Fibroblast of lung (primary cell): ENCODE measurements at regions not wholly inside any gene's neighbourhood (a gene's known extent, or its start where the extent isn't known, plus 50 kb on each side); places are given as distances from the start of the nearest gene placed in this dataset.

Source experiments
- DNase-seq, 2 donors: peaks; one replicate each; pipeline versions ENCODE4 v3.0.0 to v3.0.0-alpha.2; 2010; ENCODE audit warnings: low read depth in 2 of 2
- H2AFZ ChIP-seq: 2 replicates; pipeline ENCODE4 v1.5.1; 2012; ENCODE audit warnings: low read length, control low read depth, inconsistent platforms
- H3K27ac ChIP-seq: 2 replicates; pipeline ENCODE4 v1.5.1; 2011; ENCODE audit warnings: low read length, control low read depth; ENCODE audit not compliant: insufficient read depth
- H3K27me3 ChIP-seq: 2 replicates; pipeline ENCODE4 v1.5.1; 2011; ENCODE audit warnings: mild to moderate bottlenecking, low read length; ENCODE audit not compliant: control insufficient read depth, insufficient read depth
- H3K36me3 ChIP-seq: 2 replicates; pipeline ENCODE4 v1.5.1; 2011; ENCODE audit warnings: low read length; ENCODE audit not compliant: control insufficient read depth, insufficient read depth
- H3K4me1 ChIP-seq: 2 replicates; pipeline ENCODE4 v1.5.1; 2011; ENCODE audit warnings: low read length; ENCODE audit not compliant: control insufficient read depth, insufficient read depth; ENCODE audit errors: extremely low read depth
- H3K4me2 ChIP-seq: 2 replicates; pipeline ENCODE4 v1.5.1; 2011; ENCODE audit warnings: low read length, control low read depth; ENCODE audit not compliant: insufficient read depth; ENCODE audit errors: extremely low read depth
- H3K4me3 ChIP-seq, 4 experiments: fragments of 200-600 bp in 1 of 4; sonication (generic) in 1 of 4; replicated peaks in 1 of 4; 2 replicates each; pipeline ENCODE4 v1.5.1; 2011 to 2016; ENCODE audit warnings: low read length in 4 of 4, low read depth in 3 of 4, mild to moderate bottlenecking in 3 of 4, control low read depth in 2 of 4, inconsistent platforms in 1 of 4, mixed read lengths in 1 of 4; ENCODE audit not compliant: insufficient read depth in 1 of 4; ENCODE audit errors: control extremely low read depth in 1 of 4
- H3K79me2 ChIP-seq: 2 replicates; pipeline ENCODE4 v1.5.1; 2012; ENCODE audit warnings: mild to moderate bottlenecking, low read length, inconsistent platforms; ENCODE audit not compliant: control insufficient read depth, insufficient read depth
- H3K9ac ChIP-seq: 2 replicates; pipeline ENCODE4 v1.5.1; 2011; ENCODE audit warnings: mild to moderate bottlenecking, low read length, control low read depth; ENCODE audit not compliant: insufficient read depth
- H3K9me3 ChIP-seq: 2 replicates; pipeline ENCODE4 v1.5.1; 2012; ENCODE audit warnings: low read depth, low read length; ENCODE audit not compliant: control insufficient read depth, insufficient read depth
- H4K20me1 ChIP-seq: 2 replicates; pipeline ENCODE4 v1.5.1; 2011; ENCODE audit warnings: low read length; ENCODE audit not compliant: control insufficient read depth, insufficient read depth; ENCODE audit errors: extremely low read depth
- EZH2 ChIP-seq: IDR thresholded peaks from 2 replicates; pipeline ENCODE4 v1.5.1; 2012; ENCODE audit warnings: low read length, control low read depth, mild to moderate bottlenecking; ENCODE audit errors: missing control alignments
- TF ChIP-seq, protein P1 (sequence below), 2 donors: IDR thresholded peaks in 1 of 2; conservative IDR thresholded peaks in 1 of 2; 1 replicate in 1 of 2; 2 replicates in 1 of 2; pipeline ENCODE4 v1.5.1; 2011 to 2012; ENCODE audit warnings: low read length in 2 of 2, control low read depth in 1 of 2, inconsistent platforms in 1 of 2, low read depth in 1 of 2, mild to moderate bottlenecking in 1 of 2

DNA sequence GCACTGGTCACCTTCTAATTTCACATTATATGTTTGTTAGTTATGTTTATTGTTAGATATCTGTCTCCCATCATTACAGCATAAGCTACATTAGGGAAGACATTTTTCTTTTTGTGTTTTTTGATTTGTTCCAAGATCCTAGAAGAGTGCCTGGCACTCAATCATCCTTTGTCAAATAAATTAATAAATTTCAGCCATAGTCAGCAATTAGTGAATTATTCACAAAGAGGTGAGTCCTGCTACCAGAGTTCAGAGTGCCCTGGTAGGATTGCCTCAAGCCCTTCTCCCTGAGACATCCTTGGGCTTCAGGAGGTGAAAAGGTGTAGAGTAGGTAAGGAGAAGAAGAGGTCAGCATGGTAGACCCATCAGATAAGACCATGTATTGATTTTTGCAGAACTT, 186.2 kb upstream of the CTAGE1 start:
- no peaks in the 10 kb centered on the region for H3K36me3 ChIP-seq
- no peak for DNase-seq
- no peaks in the 10 kb centered on the region for H3K9me3 ChIP-seq
- no peak overlapping the region for H3K27ac ChIP-seq
- no peaks in the 10 kb centered on the region for H4K20me1 ChIP-seq
- no peak overlapping the region for H2AFZ ChIP-seq
- TF ChIP-seq EZH2: no peak
- TF ChIP-seq, protein P1, sequence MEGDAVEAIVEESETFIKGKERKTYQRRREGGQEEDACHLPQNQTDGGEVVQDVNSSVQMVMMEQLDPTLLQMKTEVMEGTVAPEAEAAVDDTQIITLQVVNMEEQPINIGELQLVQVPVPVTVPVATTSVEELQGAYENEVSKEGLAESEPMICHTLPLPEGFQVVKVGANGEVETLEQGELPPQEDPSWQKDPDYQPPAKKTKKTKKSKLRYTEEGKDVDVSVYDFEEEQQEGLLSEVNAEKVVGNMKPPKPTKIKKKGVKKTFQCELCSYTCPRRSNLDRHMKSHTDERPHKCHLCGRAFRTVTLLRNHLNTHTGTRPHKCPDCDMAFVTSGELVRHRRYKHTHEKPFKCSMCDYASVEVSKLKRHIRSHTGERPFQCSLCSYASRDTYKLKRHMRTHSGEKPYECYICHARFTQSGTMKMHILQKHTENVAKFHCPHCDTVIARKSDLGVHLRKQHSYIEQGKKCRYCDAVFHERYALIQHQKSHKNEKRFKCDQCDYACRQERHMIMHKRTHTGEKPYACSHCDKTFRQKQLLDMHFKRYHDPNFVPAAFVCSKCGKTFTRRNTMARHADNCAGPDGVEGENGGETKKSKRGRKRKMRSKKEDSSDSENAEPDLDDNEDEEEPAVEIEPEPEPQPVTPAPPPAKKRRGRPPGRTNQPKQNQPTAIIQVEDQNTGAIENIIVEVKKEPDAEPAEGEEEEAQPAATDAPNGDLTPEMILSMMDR (conservative IDR thresholded peaks at IDR 0.05 in 1 of 2, IDR thresholded peaks at IDR 0.05 in 1 of 2; ENCODE audit: low read depth in 1 of 2, low read length in 2 of 2): no peak
- H3K4me2 ChIP-seq: no peak overlapping the region
- H3K4me3 ChIP-seq: no peak overlapping the region
- no peak overlapping the region for H3K9ac ChIP-seq
- peaks cover 5% of the 10 kb centered on the region for H3K27me3 ChIP-seq
- no peaks in the 10 kb centered on the region for H3K79me2 ChIP-seq
- no peaks in the 10 kb centered on the region for H3K4me1 ChIP-seq

DNA sequence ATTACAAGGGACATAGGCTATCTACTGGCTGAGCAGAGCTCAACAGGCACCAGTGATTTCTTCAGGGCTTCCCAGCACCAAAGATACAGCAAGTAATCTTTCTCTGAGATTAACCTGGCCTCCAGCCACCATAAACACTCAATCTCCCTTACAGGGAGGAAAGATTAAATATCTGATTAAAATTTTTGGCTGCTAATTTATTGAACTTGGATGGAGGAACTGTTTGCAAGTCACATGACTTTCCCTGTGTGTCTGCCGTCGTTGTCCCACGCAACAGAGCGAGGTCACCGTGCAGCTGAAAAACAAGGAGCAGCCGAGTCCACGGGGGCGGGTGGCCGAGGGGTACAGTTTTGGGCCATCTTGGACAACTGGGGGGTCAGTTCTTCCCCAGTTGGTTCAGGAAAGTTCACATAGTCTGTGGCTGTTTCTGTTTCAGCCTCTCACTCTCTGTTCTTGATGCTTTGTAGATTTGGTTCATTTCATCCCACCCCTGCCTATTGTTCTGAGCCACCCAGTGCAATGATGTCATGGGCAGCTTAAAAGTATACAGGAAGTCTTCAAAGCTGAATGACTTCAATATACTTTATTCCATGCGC, 186.8 kb upstream of the CTAGE1 start:
- Histone ChIP-seq H2AFZ (no peak overlapping the region), H3K79me2 (no peaks in the 10 kb centered on the region), H3K27me3 (peaks cover 2% of the 10 kb centered on the region), H4K20me1 (no peaks in the 10 kb centered on the region), H3K9ac (no peak overlapping the region), H3K36me3 (no peaks in the 10 kb centered on the region), H3K9me3 (no peaks in the 10 kb centered on the region), H3K4me1 (no peaks in the 10 kb centered on the region), H3K27ac (no peak overlapping the region), H3K4me3 (no peak overlapping the region), H3K4me2 (no peak overlapping the region)
- DNase-seq: peak; percentile 19 to 86
- TF ChIP-seq, protein P1 (conservative IDR thresholded peaks at IDR 0.05 in 1 of 2, IDR thresholded peaks at IDR 0.05 in 1 of 2; ENCODE audit: low read depth in 1 of 2, low read length in 2 of 2): no peak
- no peak for TF ChIP-seq EZH2

DNA sequence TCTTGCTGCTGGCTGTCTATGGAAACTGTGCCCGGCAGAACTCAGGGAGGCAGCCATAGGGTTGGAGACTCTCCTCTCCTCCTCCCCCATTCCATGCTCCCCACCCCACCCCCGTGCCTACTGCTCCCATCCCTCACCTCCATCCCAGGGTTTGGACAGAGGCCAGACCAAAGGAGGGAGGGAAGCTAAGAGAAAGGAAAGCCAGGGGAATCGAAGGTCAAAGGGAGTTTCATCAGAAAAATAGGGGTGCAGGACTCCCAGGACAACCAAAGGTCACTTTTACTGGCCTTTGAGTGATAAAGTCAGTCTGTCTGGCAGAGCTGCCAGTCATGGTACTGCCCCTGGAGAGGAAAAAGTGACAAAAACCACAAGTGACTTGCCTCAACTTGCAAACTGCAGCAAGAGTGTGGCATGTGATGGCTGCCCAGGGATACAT, 187.3 kb upstream of the CTAGE1 start:
- H3K9me3 ChIP-seq: no peaks in the 10 kb centered on the region
- no peak overlapping the region for H3K4me2 ChIP-seq

More for the DNA sequence above, 187.3 kb upstream of the CTAGE1 start:
- Histone ChIP-seq H3K36me3 (no peaks in the 10 kb centered on the region), H3K9ac (no peak overlapping the region), H3K27me3 (peaks cover 1% of the 10 kb centered on the region), H4K20me1 (no peaks in the 10 kb centered on the region), H3K4me1 (no peaks in the 10 kb centered on the region), H3K27ac (no peak overlapping the region), H3K79me2 (no peaks in the 10 kb centered on the region), H3K4me3 (no peak overlapping the region), H2AFZ (no peak overlapping the region)
- TF ChIP-seq EZH2: no peak
- TF ChIP-seq, protein P1 (conservative IDR thresholded peaks at IDR 0.05 in 1 of 2, IDR thresholded peaks at IDR 0.05 in 1 of 2; ENCODE audit: low read depth in 1 of 2, low read length in 2 of 2): no peak
- DNase-seq: no peak
